ENCODE measurements at regions not wholly inside any gene's neighbourhood (a gene's known extent, or its start where the extent isn't known, plus 50 kb on each side); places are given as distances from the start of the nearest gene placed in this dataset.
A peak's percentile ranks its signal among the peaks of the same experiment; 100 is the strongest.

DNA sequence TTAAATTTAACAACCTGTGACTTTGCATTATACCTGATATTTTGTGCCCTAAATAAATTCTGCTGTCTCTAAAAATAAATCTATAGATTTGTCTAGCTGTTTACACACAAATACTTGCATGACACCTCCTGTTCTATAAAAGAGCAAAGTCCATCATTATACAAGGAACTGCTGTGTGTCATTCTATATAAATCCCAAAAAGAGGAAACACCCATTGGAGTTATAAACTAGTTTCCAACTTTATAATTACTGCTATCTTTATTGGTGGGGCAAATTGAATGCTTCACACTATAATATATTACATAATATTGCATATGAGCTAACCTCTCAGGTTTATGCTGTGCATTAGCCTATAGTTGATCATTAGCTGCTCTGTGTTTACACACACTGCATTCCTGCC is 504.4 kb downstream of the SATB2 start:
- in situ Hi-C loops (cut with MboI; ENCODE audit: low pct_unique_long_range_greater_than_20kb, low sequenced_read_pairs), result no loop called here
- DNase-seq, result no peak

DNA sequence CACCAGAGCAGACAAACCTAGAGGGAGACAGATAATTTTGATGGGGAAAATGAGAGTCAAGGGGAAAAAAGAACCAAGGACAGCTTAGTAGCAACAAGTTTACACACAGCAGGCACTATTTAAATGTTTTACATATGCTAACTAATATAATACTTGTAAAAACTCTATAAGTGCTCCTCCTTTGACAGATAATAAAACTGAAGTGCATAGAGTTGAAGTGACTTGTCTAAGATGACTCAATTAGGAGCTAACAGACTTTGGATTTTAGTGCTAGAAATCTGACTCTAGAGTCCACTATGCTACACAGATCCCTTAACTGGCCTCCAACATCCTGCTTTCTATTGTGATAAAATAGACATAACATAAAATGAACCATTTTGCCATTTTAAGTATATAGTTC is 506.9 kb downstream of the SATB2 start:
- in situ Hi-C loops (cut with MboI; ENCODE audit: low pct_unique_long_range_greater_than_20kb, low sequenced_read_pairs), result no loop called here
- no peak for DNase-seq

DNA sequence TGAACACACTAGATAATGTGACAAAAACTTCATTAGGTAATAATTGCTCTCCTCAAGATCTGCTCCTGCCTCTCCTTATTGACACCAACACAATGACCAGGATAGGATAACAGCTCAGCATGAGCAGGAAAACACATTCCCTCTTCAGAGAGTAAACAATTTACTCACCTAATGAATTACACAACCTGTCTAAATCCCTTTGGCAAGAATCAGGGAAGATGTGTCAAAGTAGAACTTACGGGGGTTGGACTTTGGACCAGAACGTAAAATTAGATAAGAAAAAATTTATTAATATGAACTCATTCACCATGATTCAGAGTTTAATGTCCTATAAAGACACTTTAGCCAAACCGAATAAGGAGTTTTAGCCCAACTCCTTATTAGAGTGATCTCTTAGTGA is 512.2 kb downstream of the SATB2 start:
- in situ Hi-C loops (cut with MboI; ENCODE audit: low pct_unique_long_range_greater_than_20kb, low sequenced_read_pairs), result no loop called here
- no peak for DNase-seq

DNA sequence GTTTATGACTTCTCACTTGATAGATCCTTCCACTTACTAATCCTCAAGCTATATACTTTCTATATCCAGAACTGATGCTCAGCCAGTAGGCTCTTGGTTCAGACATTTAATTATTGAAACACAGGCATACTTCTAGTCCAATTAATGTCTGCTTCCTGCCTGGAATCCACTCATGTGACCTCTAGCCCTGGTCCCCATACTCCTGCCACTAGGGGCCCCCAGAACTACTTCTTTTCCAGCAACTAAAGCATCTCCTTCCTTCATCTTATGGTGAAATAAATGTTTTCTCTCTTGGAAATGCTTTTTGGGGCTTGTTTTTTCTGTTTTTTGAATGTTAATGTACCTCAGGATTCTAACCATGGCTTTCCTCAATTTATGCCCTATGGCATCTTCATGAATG is 527.6 kb downstream of the SATB2 start:
- in situ Hi-C loops (cut with MboI; ENCODE audit: low pct_unique_long_range_greater_than_20kb, low sequenced_read_pairs), result no loop called here
- no peak for DNase-seq

DNA sequence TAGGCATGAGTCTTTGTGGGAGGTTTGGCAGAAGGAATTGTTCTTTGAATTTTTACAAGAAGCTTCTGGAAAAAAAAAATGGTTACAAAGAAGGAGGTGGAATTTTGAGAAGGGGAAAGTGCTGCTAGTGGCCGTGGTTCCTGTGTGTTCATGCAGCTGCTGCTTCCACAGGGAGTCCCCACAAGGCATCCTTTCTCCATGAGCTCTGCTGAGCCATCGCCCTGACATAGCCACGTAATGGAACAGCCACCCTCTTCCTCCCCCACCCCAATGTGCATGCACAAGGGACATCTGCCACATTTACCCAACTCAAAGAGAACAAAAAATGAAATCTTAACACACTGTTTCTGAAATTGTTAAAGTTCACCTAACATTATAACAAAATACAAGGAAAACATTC is 529.7 kb downstream of the SATB2 start:
- in situ Hi-C loops (cut with MboI; ENCODE audit: low pct_unique_long_range_greater_than_20kb, low sequenced_read_pairs), result no loop called here
- no peak for DNase-seq

DNA sequence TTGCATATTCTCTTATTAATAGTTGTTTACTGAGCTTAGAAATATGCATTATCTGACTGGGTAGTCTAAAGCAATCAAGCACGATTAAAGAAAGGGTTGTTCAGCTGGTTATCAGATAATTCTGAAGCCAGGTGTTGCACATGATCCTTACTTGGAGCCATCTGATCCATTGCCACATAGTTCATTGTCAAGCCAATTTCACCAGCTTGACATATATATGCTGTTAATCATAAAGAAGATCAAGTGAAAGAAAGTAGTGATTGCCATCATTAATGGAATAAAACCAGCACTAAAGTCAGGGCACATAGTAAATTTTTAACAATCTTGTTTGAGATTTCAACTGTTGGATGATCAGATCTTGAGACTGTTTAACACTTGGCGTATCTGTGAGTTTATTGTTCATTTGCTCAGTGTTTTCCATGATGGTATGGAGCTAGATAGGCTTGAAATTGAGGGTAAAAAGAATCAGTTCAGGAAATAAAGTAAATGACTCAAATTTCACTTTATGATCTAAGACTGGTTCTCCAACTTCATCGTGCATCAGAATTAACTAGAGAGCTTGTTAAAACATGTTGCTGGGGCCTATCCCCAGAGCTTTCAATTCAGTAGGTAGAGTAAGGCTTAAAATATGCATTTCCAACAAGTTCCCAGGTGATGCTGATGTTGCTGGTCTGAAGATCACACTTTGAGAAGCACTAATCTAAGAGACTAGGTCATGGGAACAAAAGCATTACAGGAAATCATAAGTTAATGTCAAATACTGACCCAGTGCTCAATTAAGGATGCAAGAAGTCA is 539.6 kb downstream of the SATB2 start:
- DNase-seq, result no peak
- in situ Hi-C loops (cut with MboI; ENCODE audit: low pct_unique_long_range_greater_than_20kb, low sequenced_read_pairs), result no loop called here

DNA sequence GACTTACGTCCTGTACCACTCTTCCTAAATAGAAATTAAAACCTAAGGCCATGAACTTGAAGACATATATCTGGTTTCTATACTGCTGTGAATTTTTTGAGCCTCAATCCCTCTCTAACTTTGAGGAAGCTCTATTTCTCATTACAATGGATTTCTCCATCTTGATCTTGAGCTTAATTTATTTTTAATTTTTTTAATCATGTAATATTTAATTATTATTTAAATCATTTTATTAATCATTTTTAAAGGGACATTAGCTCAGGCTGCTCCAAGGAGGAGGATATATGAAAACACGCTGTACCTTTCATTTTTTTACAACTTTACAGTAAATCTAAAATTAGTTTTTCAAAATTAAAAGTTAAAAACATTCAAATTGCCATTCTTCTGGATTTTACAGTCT is 540.5 kb downstream of the SATB2 start:
- no peak for DNase-seq
- in situ Hi-C loops (cut with MboI; ENCODE audit: low pct_unique_long_range_greater_than_20kb, low sequenced_read_pairs), result no loop called here

DNA sequence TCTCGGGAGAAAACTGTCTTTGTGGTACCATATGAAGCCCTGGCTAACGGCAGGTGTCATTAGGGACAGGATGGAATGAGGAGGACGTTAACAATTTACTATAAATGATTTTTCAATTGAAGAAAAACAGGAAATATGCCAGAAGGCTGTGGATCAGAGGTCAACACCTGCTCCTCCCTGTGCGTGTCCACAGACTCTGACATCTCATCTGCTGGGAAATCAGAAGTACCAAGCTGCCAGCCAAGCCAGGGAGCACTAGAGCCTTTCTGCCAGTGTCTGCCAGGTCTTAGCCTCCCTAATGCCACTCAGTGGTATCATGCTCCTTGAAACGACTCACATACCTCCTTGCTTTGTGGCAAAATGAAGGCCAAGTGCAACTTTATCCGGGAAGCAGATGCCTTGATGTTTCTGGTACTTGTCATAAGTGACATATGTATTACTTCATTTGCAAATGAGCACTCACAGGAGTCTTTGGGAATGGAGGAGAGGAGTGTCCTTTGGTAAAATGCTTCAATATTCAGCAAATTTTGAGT is 541.1 kb downstream of the SATB2 start:
- DNase-seq, result no peak
- in situ Hi-C loops (cut with MboI; ENCODE audit: low pct_unique_long_range_greater_than_20kb, low sequenced_read_pairs), result no loop called here

DNA sequence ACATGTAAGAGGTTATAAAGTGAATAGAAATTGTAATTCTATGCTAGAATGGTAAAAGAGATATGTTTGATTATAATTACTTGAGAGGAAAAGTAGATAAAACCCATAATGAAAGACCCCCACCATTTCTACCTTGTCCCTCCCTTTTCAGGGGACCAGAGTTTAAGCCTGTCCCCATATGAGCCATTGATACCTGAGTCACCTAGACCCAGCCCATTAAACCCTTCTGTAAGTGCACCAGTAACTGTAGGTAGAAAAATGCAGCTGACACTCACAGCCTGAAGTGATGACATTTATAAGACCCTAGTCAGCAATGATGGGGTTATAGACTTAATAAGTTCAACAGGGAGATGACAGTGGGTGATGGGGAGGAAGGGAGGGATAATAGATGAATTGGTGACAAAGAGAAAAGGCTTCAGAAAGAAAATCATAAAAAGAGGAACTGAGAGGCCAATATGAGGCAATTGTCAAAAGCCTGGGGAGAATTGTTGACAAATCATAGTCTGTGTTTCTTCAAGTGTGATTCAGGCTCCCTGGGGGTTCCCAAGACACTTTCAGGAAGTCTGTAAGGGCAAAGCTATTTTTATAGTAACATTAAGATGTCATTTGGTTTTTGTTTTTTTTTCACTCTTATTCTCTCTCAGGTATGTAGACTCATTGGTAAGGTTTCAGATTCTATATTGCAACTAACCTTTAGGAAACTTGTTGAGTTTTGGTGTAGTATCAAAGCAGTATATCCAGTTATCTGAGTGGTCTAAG is 544.2 kb downstream of the SATB2 start:
- in situ Hi-C loops (cut with MboI; ENCODE audit: low pct_unique_long_range_greater_than_20kb, low sequenced_read_pairs), result no loop called here
- DNase-seq, result peak; percentile 49

DNA sequence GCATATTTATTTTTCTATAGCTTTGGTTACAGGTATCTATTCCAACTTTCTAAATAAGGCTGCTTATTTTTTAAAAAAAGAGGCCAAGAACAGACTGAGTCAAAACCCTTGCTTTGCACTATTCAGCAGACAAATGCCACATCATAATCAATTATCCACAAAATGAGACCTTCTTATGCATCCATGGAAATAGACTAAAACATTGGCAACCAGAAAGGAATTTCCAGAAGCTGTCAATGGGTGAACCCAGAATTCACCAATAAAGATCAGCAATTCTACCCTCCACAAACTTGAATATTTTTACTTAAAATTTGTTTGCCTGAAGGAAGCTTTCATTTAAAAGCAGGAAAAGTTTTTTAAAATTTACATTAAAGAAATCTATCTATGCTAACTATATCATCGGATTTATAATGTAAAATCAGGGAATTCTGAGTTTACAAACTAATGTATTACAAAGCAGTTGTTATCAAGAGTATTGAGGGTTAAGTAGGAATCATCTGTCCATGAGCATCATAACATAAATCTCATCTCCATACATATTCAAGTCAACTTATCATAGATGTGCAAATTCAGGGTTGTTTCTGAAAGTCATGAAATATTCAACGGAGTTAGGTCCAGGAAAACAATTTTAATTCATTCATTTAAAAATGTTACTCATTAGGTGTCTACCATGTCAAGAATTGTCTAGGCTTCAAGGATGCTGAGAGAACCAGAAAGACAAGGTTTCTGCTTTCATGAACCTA is 548.0 kb downstream of the SATB2 start:
- in situ Hi-C loops (cut with MboI; ENCODE audit: low pct_unique_long_range_greater_than_20kb, low sequenced_read_pairs), result no loop called here
- no peak for DNase-seq

DNA sequence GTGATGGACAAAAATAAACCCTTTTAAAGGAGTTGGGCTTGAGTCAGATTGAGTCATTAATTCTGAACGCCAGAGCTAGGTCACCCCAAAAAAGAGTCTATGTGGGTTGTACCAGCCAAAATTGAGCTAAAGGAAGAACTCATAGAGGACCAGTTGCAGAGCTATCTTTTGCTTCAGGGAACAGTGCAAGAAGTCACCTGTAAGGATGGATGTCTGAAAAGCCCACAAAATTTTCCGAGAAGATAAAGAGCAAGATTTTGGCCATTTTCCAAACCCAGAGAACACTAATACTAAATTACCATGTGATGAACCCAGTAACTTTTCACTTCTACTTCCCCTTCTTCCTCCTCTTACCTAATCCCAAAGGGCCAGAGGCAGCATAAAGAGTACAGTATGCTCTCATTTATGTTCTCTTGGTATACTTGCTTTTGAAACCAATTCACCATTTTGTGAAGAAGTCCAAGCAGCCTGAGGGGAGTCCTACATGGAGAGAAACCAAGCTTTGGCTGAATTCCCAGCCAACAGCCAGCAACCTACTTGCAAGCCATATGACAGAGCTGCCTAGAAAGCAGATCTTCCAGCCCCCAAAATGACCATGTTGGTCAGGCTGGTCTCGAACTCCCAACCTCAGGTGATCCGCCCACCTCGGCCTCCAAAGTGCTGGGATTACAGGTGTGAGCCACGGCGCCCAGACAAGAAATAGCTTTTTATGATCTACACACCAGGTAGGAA is 551.7 kb downstream of the SATB2 start:
- DNase-seq, result no peak
- in situ Hi-C loops (cut with MboI; ENCODE audit: low pct_unique_long_range_greater_than_20kb, low sequenced_read_pairs), result no loop called here

DNA sequence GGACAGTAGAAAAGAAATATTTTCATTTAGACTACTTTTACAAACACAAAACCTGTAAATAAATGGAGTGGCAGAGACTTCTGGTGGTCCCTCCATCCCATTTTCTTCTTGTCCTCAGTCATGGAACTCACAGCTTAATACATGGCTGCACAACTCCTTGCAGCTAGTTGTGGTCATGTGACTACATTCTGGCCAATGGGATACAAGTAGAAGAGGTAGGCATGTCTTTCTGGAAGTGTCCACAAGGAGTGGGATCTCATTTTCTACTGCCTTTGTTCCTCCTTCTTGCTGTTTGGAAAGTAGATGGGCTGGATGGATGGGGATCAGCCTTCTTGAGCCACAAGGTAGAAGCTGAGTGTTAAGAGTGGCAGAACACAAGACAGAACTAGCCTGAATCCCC is 555.8 kb downstream of the SATB2 start:
- peak; percentile 9 for DNase-seq
- in situ Hi-C loops (cut with MboI; ENCODE audit: low pct_unique_long_range_greater_than_20kb, low sequenced_read_pairs), result no loop called here

DNA sequence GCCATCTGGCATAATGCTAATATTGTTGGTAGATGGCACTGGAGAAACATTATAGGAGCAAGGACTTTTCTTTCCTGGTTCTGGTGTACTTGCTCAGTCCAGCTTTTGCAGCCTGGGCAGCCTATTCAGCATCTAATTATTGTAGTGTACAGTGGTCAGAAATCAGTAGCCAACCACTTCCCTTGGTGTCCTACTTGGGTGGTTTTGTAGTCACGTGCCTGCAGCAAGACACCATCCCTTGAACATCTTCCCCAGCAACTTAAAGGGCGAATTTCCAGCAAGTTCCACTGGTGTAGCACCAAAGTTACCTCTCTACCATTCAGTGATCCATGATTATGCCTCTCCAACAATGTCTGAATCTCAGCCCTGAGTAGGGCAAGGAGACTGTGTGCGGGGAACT is 557.6 kb downstream of the SATB2 start:
- DNase-seq, result no peak
- in situ Hi-C loops (cut with MboI; ENCODE audit: low pct_unique_long_range_greater_than_20kb, low sequenced_read_pairs), result no loop called here

DNA sequence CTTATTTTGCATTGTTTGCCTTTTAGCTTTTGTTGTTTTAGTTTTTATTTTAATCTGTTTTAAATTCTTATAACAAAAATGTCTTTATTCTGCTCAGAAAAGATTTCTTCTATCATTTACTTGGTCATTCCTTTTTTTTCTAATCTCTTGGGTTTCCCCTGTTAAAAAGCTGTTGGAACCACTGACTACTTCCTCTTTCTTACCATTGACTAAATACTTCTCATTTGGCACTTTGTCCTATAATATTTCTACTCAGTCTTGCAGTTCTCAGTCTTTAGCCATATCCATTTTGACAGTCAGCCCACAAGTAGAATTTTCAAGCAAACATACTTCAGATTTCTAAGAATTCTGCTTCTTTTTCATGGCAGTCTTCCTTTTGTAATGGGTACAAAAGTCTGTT is 567.2 kb downstream of the SATB2 start:
- peak; percentile 38 for DNase-seq
- in situ Hi-C loops (cut with MboI; ENCODE audit: low pct_unique_long_range_greater_than_20kb, low sequenced_read_pairs), result no loop called here

DNA sequence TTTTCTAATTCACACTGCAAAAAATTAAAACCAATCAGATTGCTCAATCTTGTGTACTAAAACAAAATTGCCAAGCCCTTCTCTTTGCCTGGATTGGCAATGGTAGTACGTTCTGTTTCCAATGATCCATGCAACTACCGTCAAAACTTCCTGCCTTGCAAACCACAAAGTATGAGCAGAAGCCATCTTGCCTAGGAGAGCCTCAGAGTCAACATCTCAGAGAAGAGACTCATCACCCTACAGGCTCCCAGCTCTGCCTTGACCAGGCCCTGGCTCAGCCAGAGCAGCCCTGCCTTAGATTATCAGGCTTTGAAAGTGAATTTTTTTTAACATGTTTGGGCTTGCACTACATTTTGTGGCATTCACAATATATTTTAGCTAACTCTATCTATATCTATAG is 574.1 kb downstream of the SATB2 start:
- in situ Hi-C loops (cut with MboI; ENCODE audit: low pct_unique_long_range_greater_than_20kb, low sequenced_read_pairs), result no loop called here
- DNase-seq, result no peak

DNA sequence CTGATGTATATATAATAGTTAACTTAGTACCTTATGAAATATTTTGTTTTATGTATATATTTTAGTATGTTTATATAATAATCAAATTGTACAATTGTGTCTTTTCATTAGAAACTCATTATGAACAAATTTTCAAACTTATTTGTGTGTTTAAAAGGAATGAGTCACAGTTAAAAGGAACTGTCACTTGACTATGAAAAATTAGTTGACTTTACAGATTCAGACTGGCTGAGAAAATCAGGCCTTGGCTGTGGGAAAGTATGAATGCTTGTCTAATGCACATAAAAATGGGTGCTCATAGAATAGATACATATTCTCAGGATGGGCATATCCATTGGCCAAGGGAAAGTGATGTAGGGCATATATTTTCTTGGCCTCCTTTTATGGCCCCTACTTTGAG is 576.8 kb downstream of the SATB2 start:
- in situ Hi-C loops (cut with MboI; ENCODE audit: low pct_unique_long_range_greater_than_20kb, low sequenced_read_pairs), result no loop called here
- DNase-seq, result no peak

DNA sequence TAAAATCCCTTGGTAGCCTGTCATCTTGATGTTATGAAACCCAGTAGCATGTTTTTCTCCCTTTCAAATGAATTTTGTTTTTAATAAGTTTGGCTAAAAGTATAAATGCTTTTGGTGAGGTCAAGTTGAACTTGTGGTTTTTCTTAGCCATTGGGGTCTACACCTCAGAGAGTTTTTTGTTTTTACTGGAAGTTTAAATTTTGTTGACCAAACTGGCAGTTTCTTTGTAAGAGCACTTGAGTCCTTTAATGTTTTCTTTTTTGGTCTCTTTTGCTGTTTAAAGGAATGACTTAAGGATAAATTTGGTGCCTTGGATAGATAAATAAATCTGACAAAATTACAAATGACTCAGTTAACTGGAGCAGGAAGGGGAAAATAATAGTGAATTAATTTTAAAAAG is 577.3 kb downstream of the SATB2 start:
- no peak for DNase-seq
- in situ Hi-C loops (cut with MboI; ENCODE audit: low pct_unique_long_range_greater_than_20kb, low sequenced_read_pairs), result no loop called here

DNA sequence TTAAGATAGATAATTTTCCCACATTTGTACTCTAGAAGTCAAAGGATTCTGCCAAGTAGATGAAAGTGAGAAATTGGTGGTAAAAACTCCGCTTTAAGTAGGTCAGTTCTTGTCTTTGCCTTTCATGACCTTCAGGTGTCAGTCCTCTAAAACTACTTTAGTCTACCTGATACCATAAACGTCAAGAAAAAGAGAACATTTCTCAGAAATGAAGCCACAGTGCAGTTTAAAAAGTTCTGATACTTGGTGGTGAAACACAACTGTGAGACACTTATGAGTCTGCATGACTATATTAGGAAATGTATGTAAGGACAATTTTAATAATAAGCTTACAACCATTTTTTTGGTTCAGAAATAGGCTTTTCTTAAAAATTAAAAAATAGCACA is 583.3 kb downstream of the SATB2 start:
- no peak for DNase-seq
- in situ Hi-C loops (cut with MboI; ENCODE audit: low pct_unique_long_range_greater_than_20kb, low sequenced_read_pairs), result no loop called here
